Activated CD8-positive, alpha-beta T cell treated with anti-CD3 and anti-CD28 coated beads for 36 hours (primary cell): ENCODE measurements at regions not wholly inside any gene's neighbourhood (a gene's known extent, or its start where the extent isn't known, plus 50 kb on each side); places are given as distances from the start of the nearest gene placed in this dataset.
A peak's percentile ranks its signal among the peaks of the same experiment; 100 is the strongest.

ENCODE experiments used
- ATAC-seq: fragments of 200-7000 bp; cut with Tn5 transposase; one replicate; pipeline ENCODE4 v1.10.0; 2021; ENCODE audit warnings: mild to moderate bottlenecking, moderate library complexity
- CTCF ChIA-PET: fragments of 350-600 bp; sonication (Branson Sonifier 250); formaldehyde crosslinking; loops from one replicate; lab custom pipeline; 2021; ENCODE audit warnings: antibody characterized with exemption; lab: Charles Lee
- POLR2A ChIA-PET: fragments of 350-600 bp; sonication (Branson Sonifier 250); formaldehyde crosslinking; loops from one replicate; lab custom pipeline; 2021; ENCODE audit warnings: antibody characterized with exemption; lab: Charles Lee
- DNase-seq: peaks from one replicate; pipeline ENCODE4 v3.0.0-alpha.2; 2020
- H3K27ac Mint-ChIP-seq: one replicate; pipeline ENCODE4 v1.8.0; 2021; ENCODE audit warnings: mild to moderate bottlenecking, mixed read lengths
- H3K27me3 Mint-ChIP-seq: one replicate; pipeline ENCODE4 v1.8.0; 2021; ENCODE audit warnings: mixed read lengths
- H3K36me3 Mint-ChIP-seq: one replicate; pipeline ENCODE4 v1.8.0; 2021; ENCODE audit warnings: low read depth, mixed read lengths
- H3K4me1 Mint-ChIP-seq: one replicate; pipeline ENCODE4 v1.8.0; 2021; ENCODE audit warnings: low read depth, mixed read lengths
- H3K4me3 Mint-ChIP-seq: one replicate; pipeline ENCODE4 v1.8.0; 2021; ENCODE audit warnings: mild to moderate bottlenecking, moderate library complexity, mixed read lengths
- H3K9me3 Mint-ChIP-seq: one replicate; pipeline ENCODE4 v1.8.0; 2021; ENCODE audit warnings: mixed read lengths
- intact Hi-C: fragments of 100-400 bp; cut with micrococcal nuclease; formaldehyde crosslinking; loops from one replicate; pipeline ENCODE4 v1.10.0; 2022
- TF ChIP-seq, protein P1 (sequence below): fragments of 200-600 bp; IDR thresholded peaks from one replicate; pipeline ENCODE4 v1.8.0; 2022; ENCODE audit warnings: antibody characterized with exemption, mild to moderate bottlenecking

- TF ChIP-seq, protein P1, sequence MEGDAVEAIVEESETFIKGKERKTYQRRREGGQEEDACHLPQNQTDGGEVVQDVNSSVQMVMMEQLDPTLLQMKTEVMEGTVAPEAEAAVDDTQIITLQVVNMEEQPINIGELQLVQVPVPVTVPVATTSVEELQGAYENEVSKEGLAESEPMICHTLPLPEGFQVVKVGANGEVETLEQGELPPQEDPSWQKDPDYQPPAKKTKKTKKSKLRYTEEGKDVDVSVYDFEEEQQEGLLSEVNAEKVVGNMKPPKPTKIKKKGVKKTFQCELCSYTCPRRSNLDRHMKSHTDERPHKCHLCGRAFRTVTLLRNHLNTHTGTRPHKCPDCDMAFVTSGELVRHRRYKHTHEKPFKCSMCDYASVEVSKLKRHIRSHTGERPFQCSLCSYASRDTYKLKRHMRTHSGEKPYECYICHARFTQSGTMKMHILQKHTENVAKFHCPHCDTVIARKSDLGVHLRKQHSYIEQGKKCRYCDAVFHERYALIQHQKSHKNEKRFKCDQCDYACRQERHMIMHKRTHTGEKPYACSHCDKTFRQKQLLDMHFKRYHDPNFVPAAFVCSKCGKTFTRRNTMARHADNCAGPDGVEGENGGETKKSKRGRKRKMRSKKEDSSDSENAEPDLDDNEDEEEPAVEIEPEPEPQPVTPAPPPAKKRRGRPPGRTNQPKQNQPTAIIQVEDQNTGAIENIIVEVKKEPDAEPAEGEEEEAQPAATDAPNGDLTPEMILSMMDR = no peak
- H3K27ac Mint-ChIP-seq = no peak overlapping the region
- DNase-seq (peak; percentile 43), ATAC-seq (peak; percentile 75)
- intact Hi-C loops = no loop called here
- no peaks in the 10 kb centered on the region for H3K36me3 Mint-ChIP-seq
- peaks cover 2% of the 10 kb centered on the region for H3K4me1 Mint-ChIP-seq
- no peaks in the 10 kb centered on the region for H3K27me3 Mint-ChIP-seq
- H3K4me3 Mint-ChIP-seq = no peak overlapping the region
- POLR2A ChIA-PET = no interaction called here
- CTCF ChIA-PET = no interaction called here
- H3K9me3 Mint-ChIP-seq = no peaks in the 10 kb centered on the region
Observed at GRCh38 chr10:78630944-78631838, 437.6 kb upstream of the ZMIZ1 start.

DNA sequence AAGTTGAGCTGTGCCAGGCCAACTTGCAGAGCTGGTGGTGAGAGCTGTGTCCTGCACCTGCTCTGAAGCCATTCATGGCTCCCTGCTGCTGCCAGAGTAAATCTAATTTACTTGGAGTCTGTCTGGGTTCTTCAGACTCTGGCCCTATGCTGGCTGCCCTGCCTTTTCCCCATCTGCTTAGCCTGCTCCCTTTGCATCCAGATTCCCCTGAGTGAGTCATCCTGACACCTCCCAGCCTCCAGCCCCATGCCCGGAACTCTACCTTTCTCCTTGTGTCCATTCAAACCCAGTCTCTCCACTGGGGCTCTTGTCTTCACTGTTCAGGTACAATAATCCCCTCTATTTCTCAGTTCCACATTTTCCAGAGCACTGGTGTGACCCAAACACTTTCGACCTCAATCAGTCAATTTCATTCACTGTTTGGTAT lies 434.4 kb upstream of the ZMIZ1 start:
- ATAC-seq (no peak), DNase-seq (no peak)
- Mint-ChIP-seq H3K27ac (no peak overlapping the region), H3K27me3 (no peaks in the 10 kb centered on the region), H3K4me1 (peaks cover 2% of the 10 kb centered on the region), H3K9me3 (no peaks in the 10 kb centered on the region), H3K36me3 (no peaks in the 10 kb centered on the region), H3K4me3 (no peak overlapping the region)
- TF ChIP-seq, protein P1 = no peak
- ChIA-PET CTCF (no interaction called here), POLR2A (no interaction called here)
- intact Hi-C loops = no loop called here

DNA sequence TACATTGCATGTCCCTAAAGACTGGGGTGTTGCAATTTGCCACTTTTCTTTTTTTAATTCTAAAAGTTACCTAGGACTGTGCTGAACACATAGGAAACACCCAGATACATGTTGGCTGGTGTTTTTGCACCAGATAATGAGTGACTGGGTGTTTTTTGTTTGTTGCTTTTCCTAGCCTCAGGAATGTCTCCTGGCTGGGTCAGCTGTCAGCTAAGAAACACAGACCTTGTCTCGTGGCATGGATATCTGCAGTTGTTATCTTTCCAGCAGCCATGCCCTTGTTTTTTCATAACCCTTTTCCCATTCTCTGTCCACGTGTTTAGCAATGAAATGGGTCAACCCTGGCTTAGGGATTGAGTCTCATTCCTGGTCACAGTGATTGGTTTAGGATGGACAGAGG lies 433.9 kb upstream of the ZMIZ1 start:
- intact Hi-C loops = no loop called here
- ATAC-seq = no peak
- no peak overlapping the region for H3K27ac Mint-ChIP-seq
- H3K4me3 Mint-ChIP-seq = no peak overlapping the region
- ChIA-PET POLR2A (no interaction called here), CTCF (interaction anchor here (1.1 kb wide), 1 partner anchor 23 kb away, joined by 3 read pairs; no protein-coding TSS in a partner anchor)
- no peaks in the 10 kb centered on the region for H3K27me3 Mint-ChIP-seq
- DNase-seq = no peak
- H3K9me3 Mint-ChIP-seq = no peaks in the 10 kb centered on the region
- H3K36me3 Mint-ChIP-seq = no peaks in the 10 kb centered on the region
- TF ChIP-seq, protein P1 = no peak
- peaks cover 2% of the 10 kb centered on the region for H3K4me1 Mint-ChIP-seq

DNA sequence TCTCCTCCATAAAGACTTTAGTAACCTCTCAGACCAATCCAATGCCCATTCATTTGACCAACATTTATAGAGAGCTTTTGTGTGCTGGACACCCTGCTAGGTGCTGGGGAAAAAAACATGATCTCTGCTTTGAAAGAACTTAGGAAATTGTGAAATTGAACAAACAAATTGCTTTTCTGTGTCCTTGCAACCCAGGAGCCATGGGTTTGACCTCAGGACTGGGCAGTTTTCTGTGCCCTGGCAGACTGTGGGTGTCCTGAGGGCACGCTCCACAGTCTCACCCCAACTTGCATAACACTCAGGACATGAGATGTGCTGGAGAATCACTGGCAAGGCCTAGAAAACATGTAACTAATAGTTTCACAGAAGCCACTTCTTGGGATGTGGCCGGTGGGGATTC lies 429.1 kb upstream of the ZMIZ1 start:
- ATAC-seq (no peak), DNase-seq (no peak)
- POLR2A ChIA-PET = no interaction called here
- no peak overlapping the region for H3K4me3 Mint-ChIP-seq
- peaks cover 1% of the 10 kb centered on the region for H3K27me3 Mint-ChIP-seq
- H3K4me1 Mint-ChIP-seq = no peaks in the 10 kb centered on the region
- intact Hi-C loops = no loop called here
- TF ChIP-seq, protein P1 = no peak
- no peak overlapping the region for H3K27ac Mint-ChIP-seq
- H3K9me3 Mint-ChIP-seq = no peaks in the 10 kb centered on the region
- CTCF ChIA-PET = interaction anchor here (1.3 kb wide), 1 partner anchor 26 kb away, joined by 3 read pairs; no protein-coding TSS in a partner anchor
- no peaks in the 10 kb centered on the region for H3K36me3 Mint-ChIP-seq
